Fibroblast of pulmonary artery (primary cell): ENCODE measurements at regions not wholly inside any gene's neighbourhood (a gene's known extent, or its start where the extent isn't known, plus 50 kb on each side); places are given as distances from the start of the nearest gene placed in this dataset.

Experiments used
- DNase-seq: peaks from one replicate; pipeline ENCODE4 v3.0.0-alpha.2; 2010; ENCODE audit warnings: low read depth
- H3K4me3 ChIP-seq: replicated peaks from 2 replicates; pipeline ENCODE4 v1.5.1; 2011; ENCODE audit warnings: low read depth, mild to moderate bottlenecking, control low read depth, low read length, moderate library complexity
- CTCF ChIP-seq: IDR thresholded peaks from 2 replicates; pipeline ENCODE4 v1.5.1; 2011; ENCODE audit warnings: mild to moderate bottlenecking, control low read depth, low read length, inconsistent platforms; ENCODE audit errors: missing control alignments

DNA sequence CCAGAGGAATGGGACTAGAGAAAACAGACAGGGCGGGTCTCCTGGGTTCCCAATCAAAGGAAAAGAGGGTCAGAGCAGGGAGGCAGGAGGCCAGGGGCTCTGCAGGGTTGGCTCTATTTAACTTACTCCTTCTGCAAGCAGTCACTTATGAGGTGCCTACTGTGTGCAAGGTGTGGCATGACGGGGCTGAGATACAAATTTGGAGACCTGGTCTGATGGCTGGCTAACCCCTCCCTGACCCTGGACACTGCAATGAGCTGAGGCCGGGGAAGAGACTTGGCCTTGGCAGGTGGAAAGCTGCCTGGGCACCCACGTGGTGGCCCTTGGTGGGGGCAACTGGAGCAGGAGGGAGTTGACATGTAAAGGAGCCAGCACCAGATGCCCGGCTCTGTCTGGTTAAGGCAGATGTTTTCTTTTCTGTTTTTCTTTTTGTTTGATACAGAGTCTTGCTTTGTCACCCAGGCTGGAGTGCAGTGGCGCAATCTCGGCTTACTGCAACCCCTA, 148.5 kb upstream of the GATA6 start:
- TF ChIP-seq CTCF, result no peak
- H3K4me3 ChIP-seq, result no peak overlapping the region

DNA sequence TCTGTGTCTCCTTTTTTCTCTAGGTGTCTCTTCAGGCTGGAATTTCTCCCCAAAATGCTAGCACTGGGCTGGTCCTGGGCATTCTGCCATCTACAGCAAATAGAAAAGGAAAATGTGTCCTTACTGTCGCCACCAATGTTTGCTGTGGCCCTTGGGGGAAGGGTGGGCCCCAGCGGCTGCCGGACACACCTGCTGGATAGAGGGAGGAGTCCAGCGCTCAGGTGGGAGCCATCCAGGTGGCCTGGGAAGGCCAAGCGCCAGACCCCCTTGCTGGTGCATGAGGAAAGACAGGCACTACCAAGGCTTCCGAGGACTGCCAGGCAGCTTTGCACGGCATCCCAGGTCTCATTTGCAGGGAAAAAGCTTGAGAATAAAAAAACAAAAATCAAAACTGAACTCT, 147.7 kb upstream of the GATA6 start:
- TF ChIP-seq CTCF, result no peak
- DNase-seq, result no peak
- H3K4me3 ChIP-seq, result no peak overlapping the region

More for the DNA sequence above, 148.5 kb upstream of the GATA6 start:
- DNase-seq, result no peak

- H3K4me3 ChIP-seq, result no peak overlapping the region
- TF ChIP-seq CTCF, result no peak
- DNase-seq, result no peak
These were observed 144.5 kb upstream of the GATA6 start for GRCh38 chr18:22024924-22025323.

DNA sequence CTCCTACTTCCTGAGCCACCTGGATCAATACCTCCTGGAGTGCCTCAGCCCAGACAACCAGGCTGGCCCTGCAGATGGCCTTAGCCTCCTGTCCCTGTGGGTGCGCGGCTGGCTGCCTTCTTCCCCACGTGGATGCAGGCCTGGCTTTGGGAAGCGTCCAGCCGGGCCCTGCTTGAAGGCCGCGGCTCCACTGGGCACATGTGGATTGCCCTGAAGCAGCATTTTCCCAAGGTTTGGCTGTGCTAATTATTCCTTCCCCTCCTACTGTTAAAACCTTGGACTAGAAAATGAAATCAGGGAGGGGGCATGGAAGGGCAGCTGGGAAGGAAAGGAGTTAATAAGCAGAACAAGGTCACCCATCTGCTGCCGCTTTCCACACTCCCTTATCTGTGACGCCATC, 143.0 kb upstream of the GATA6 start:
- TF ChIP-seq CTCF, result no peak
- DNase-seq, result no peak
- no peak overlapping the region for H3K4me3 ChIP-seq

GRCh38 chr18:22026889-22027288, 142.5 kb upstream of the GATA6 start:
- no peak for TF ChIP-seq CTCF
- DNase-seq, result no peak
- H3K4me3 ChIP-seq, result no peak overlapping the region

GRCh38 chr18:22031611-22032010, 137.8 kb upstream of the GATA6 start:
- no peak for DNase-seq
- TF ChIP-seq CTCF, result no peak
- H3K4me3 ChIP-seq, result no peak overlapping the region

DNA sequence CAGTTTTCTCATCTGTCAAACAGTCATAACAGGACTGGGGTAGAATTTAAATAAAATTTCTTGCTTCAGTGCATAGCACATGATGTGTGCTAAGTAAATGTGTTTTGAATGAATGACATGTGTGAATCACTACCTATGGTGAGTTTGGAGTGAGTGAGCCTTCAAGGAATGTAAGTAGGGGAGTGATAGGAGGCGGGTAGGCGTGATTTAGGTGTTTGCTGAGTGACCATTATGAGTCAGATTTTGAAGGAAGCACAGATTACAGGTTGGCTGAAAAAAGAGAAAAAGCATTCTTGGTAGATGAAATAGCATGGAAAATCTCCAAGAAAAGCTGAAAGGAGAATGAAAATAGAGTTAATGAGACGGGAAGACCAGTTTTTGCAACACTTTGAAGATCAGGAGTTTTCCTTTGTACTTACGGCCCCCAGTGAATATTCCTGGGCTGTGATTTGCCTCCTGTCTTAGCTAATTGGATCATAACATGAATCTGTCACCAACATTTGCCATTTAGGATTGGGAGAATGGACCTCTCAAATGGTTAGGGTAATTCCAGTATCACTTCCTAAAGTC, 136.9 kb upstream of the GATA6 start:
- TF ChIP-seq CTCF, result no peak
- H3K4me3 ChIP-seq, result no peak overlapping the region
- DNase-seq, result peak; percentile 73
